NCI-H2029 treated with DMSO at 0.1 percent for 48 hours (cell line): ENCODE measurements at regions not wholly inside any gene's neighbourhood (a gene's known extent, or its start where the extent isn't known, plus 50 kb on each side); places are given as distances from the start of the nearest gene placed in this dataset.

Experiments used
- DNase-seq: peaks from one replicate; lab custom pipeline; 2025; lab: John Stamatoyannopoulos, UW

GRCh38 chr5:74226716-74227485, 413.6 kb downstream of the ENC1 start:
- DNase-seq: no peak

DNA sequence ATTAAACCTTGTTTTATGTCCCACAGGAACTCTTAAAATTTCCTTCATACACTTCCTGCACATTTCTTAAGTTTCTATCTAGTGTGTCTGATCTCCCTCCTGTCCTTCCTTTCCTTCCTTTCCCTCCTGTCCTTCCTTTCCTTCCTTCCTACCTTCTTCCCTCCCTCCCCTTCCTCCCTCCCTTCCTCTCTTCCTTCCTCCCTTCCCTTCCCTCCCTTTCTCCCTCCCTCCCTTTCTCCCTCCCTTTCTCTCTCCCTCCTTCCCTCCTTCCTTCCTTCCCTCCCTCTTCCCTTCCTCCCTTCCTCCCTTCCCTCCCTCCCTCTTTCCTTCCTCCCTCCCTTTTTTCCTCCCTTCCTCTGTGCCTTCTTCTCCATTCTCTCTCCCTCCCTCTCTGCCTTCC, 414.9 kb downstream of the ENC1 start:
- DNase-seq: no peak

- DNase-seq: no peak
These were observed 416.2 kb downstream of the ENC1 start for GRCh38 chr5:74224331-74224730.

DNA sequence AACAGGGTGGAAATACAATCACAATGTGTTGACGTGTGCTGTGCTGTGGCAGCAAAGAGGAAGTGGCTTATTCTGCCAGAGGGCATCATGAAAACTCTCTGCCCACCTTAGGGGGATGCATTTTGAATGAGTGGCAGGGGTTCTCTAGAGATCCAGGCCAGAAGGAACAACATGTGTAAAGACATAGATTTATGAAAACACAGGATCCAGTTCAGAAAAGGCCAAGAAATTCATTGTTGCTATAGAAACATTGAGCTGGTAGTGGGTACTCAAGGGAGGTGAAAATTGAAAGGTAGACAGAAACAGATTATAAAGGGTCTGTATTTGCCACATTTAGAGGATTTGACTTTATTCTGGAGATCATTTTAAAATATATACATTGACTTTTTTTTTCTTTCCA, 417.7 kb downstream of the ENC1 start:
- no peak for DNase-seq

DNA sequence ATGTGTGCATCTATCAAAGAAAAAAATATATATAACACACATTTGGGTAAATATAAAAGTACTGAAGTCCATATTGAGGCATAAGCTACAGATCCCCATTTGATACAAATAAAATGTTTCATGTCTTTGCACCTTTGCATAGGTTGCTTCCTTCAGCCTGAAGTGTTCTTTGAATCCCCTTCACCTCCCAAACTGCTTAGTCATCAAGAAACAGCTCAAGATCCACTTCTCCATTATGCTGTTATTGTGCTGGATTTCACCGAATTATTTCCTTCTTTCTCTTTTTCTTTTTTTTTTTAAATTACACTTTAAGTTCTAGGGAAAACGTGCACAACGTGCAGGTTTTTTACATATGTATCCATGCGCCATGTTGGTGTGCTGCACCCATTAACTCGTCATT, 419.1 kb downstream of the ENC1 start:
- DNase-seq: no peak

- DNase-seq: no peak
These were observed 424.5 kb downstream of the ENC1 start for GRCh38 chr5:74216012-74216411.

GRCh38 chr5:74212336-74212735, 428.2 kb downstream of the ENC1 start:
- DNase-seq: no peak

- no peak for DNase-seq
These were observed 431.0 kb downstream of the ENC1 start for GRCh38 chr5:74209571-74209970.

- DNase-seq: peak; percentile 99
These were observed 433.7 kb downstream of the ENC1 start for GRCh38 chr5:74206579-74207550.

GRCh38 chr5:74205767-74206578, 434.6 kb downstream of the ENC1 start:
- DNase-seq: no peak

DNA sequence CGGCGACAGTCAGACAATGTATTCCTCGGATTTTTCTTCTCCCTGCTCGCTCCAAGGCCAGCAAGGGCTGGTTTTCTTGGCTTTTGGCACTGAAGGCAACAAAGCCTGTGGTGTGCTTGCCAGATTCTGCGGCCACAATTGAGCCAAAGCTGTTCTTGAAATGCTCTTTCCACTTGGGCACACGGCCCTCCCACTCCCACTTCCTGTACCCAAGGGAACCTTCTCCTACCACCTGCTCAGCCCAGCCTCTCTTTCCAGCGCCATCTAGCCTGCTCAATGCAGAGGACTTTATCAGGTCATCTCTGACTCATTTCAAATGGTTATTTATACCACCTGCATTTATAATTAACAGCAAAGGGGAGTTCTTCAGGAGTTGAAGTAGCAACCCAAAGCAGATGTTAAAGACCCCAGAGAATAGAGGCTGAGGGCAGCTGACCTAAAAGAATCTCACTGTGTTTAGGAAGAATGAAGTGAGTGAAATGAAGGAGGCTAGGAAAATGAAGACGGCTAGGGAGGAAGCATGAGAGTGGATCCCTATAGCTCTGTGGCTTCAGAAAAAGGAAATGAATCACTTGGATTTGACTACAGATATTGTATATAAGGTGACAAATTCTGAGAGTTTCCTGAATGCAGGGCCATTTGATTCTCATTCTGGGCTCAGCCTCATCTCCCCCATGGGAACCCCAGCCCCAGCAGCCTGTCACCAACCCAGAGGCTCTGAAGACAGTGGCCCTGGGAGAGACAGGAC, 439.0 kb downstream of the ENC1 start:
- peak; percentile 93 for DNase-seq

GRCh38 chr5:74200560-74200959, 440.0 kb downstream of the ENC1 start:
- peak; percentile 91 for DNase-seq

GRCh38 chr5:74199436-74200210, 440.9 kb downstream of the ENC1 start:
- no peak for DNase-seq

GRCh38 chr5:74199005-74199404, 441.5 kb downstream of the ENC1 start:
- DNase-seq: no peak

GRCh38 chr5:74198156-74198555, 442.4 kb downstream of the ENC1 start:
- DNase-seq: no peak

- DNase-seq: no peak
These were observed 444.3 kb downstream of the ENC1 start for GRCh38 chr5:74196233-74196632.

DNA sequence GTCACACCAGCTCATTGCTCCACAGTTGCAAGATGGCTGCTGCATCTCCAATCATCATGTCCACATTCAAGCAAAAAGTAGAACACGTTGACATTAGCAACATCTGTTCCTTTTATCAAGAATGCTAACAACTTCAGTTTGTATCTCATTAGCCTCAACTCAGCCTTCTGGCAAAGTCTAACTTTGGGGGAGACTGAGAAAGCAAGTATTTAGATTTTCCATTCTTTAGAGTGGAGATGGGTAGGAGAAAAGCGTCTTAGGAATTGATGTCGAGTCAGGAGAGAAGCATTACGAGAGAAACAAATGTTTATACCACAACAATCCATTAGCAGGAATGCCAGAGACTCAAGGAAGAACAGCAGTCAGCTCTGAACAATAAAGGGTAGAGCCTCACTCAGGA, 446.3 kb downstream of the ENC1 start:
- DNase-seq: no peak

- no peak for DNase-seq
These were observed 447.8 kb downstream of the ENC1 start for GRCh38 chr5:74192606-74193299.

DNA sequence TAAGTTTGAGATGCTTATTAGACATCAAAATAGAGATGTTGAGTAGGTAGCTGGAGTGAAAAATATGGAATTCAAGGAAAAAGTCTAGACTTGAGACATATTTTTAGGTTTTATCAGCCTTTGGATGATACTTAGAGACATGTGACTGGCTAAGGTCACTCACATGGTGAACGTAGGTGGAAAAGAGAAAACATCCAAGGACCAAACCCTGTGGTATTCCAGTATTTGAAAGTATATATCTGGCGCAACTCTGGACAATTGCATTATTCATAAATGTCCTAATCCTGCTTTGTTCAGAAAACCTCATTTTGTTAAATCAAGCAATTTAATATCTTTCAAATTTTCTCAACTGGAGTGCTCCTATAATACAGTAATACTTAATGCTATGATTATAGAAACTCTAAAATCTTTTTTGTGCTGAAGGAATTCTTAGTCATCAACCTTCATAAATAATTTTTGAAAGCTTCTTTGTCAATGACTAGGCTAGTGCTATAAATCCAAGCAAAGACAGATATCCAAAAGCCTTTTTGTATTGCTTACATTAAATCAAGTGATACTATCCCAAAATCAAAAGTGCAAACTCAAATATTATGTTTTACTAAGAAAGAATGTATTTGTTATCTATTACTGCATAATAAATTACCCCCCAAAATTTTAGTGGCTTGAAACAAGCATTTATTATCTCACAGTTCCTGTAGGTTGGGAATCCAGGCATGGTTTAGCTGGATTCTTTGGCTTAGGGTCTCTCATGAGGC, 452.0 kb downstream of the ENC1 start:
- no peak for DNase-seq
